GM19438 (cell line): ENCODE measurements at regions not wholly inside any gene's neighbourhood (a gene's known extent, or its start where the extent isn't known, plus 50 kb on each side); places are given as distances from the start of the nearest gene placed in this dataset.

Experiments used
- ATAC-seq: cut with Tn5 transposase; IDR thresholded peaks from one replicate; pipeline ENCODE4 v1.9.1; 2021; ENCODE audit warnings: low read depth; ENCODE audit not compliant: unreplicated experiment

GRCh38 chr7:96638669-96639068 lies 71.0 kb downstream of the SEM1 start:
- no peak for ATAC-seq

- ATAC-seq: no peak
These were observed 72.1 kb downstream of the SEM1 start for GRCh38 chr7:96637522-96637921.

- no peak for ATAC-seq
These were observed 72.7 kb downstream of the SEM1 start for GRCh38 chr7:96636979-96637378.

GRCh38 chr7:96636342-96636860 lies 73.2 kb downstream of the SEM1 start:
- no peak for ATAC-seq

GRCh38 chr7:96629884-96630283 lies 79.8 kb downstream of the SEM1 start:
- ATAC-seq: no peak

GRCh38 chr7:96624954-96625353 lies 84.7 kb downstream of the SEM1 start:
- ATAC-seq: no peak

- ATAC-seq: no peak
These were observed 87.7 kb downstream of the SEM1 start for GRCh38 chr7:96621932-96622331.

- ATAC-seq: peak; percentile 66
These were observed 95.3 kb downstream of the SEM1 start for GRCh38 chr7:96614154-96614867.

- no peak for ATAC-seq
These were observed 97.6 kb downstream of the SEM1 start for GRCh38 chr7:96612034-96612433.

- ATAC-seq: no peak
These were observed 104.5 kb downstream of the SEM1 start for GRCh38 chr7:96605045-96605716.

GRCh38 chr7:96599288-96599936 lies 110.2 kb downstream of the SEM1 start:
- ATAC-seq: no peak

- no peak for ATAC-seq
These were observed 111.2 kb downstream of the SEM1 start for GRCh38 chr7:96598421-96598820.

- no peak for ATAC-seq
These were observed 113.4 kb downstream of the SEM1 start for GRCh38 chr7:96596120-96596826.

GRCh38 chr7:96591900-96592676 lies 117.6 kb downstream of the SEM1 start:
- ATAC-seq: no peak

- no peak for ATAC-seq
These were observed 118.3 kb downstream of the SEM1 start for GRCh38 chr7:96591159-96591899.

- ATAC-seq: no peak
These were observed 120.6 kb downstream of the SEM1 start for GRCh38 chr7:96589038-96589437.

GRCh38 chr7:96579119-96579518 lies 130.5 kb downstream of the SEM1 start:
- ATAC-seq: no peak

- ATAC-seq: no peak
These were observed 131.0 kb downstream of the SEM1 start for GRCh38 chr7:96578606-96579005.

GRCh38 chr7:96563409-96563808 lies 146.2 kb downstream of the SEM1 start:
- ATAC-seq: no peak
